ENCODE measurements at regions not wholly inside any gene's neighbourhood (a gene's known extent, or its start where the extent isn't known, plus 50 kb on each side); places are given as distances from the start of the nearest gene placed in this dataset.
"Not testable (repeated sequence)": the region's sequence is repeated elsewhere in the genome, so short reads cannot be mapped to it uniquely, and the experiment has no call there.

DNA sequence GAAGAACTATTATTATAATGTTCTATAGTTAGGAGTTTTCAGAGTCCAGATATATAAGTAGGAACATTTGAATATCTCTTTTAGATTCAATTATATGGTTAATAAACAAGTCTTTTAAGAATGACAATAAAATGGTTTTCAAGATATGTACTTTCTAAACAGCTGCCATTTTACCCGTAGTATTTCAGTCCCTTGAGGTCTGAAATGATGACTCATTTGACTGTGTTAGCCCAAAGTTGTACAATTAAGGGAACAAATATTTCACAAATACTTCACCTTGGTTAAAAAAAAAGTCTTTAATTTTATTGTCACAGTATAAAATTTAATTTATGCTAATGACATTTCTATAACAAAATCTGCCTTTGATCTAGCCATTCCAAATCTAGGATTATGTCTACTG lies 91.6 kb upstream of the TANK start:
- DNase-seq (ENCODE audit: low read depth in 1 of 2, low spot score in 1 of 2): no peak
- in situ Hi-C loops (cut with HindIII; ENCODE audit: low pct_unique_long_range_greater_than_20kb, low sequenced_read_pairs): no loop called here
- no peak for TF ChIP-seq JUND (IDR thresholded peaks at IDR 0.05; ENCODE audit: low read depth)

DNA sequence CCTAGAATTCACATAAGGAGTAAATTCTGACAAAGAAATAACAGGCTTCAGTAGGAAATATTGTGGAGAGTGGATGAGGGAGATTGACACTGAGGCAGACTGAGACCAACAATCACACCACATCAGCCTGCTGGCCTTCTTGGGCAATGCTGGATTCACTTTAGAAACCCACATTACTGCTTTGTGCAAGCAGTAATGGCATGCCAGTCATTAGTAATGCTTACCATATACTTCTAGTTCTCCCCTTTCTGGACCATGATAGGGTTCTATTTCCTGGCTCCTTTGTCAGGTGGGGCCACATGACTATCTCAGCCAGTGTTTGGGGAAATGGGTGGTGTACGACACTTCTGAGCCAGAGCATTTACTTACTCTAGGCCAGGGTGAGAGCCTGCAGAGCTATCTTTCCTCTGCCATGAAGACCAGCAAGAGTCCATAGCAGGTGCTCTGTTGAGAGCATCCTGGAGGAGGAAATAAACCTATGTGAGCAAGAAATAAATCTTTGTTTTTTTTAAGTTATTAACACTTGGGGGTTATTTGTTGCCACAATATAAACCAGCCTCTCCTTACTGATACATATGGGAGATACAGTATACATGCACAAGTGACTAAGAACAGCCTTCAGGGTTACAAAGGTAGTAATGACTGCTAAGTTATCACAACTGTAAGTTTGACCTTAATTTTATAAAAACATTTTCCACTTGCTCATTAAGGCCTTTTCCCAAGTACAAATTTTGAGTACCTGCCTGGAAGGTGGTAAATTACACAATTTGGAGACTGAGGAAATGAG lies 89.3 kb upstream of the TANK start:
- in situ Hi-C loops (cut with HindIII; ENCODE audit: low pct_unique_long_range_greater_than_20kb, low sequenced_read_pairs): no loop called here
- TF ChIP-seq JUND (IDR thresholded peaks at IDR 0.05; ENCODE audit: low read depth): no peak
- DNase-seq (ENCODE audit: low read depth in 1 of 2, low spot score in 1 of 2): no peak

DNA sequence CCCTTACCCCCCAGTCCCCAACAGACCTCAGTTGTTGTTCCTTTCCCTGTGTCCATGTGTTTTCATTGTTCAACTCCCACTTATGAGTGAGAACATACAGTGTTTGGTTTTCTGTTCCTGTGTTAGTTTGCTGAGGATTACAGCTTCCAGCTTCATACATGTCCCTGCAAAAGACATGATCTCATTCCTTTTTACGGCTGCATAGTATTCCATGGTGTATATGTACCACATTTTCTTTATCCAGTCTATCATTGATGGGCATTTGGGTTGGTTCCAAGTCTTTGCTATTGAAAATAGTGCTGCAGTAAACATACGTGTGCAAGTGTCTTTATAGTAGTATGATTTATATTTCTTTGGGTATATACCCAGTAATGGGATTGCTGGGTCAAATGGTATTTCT lies 87.8 kb upstream of the TANK start:
- DNase-seq (ENCODE audit: low read depth in 1 of 2, low spot score in 1 of 2); in situ Hi-C loops (cut with HindIII; ENCODE audit: low pct_unique_long_range_greater_than_20kb, low sequenced_read_pairs): not testable (repeated sequence)

DNA sequence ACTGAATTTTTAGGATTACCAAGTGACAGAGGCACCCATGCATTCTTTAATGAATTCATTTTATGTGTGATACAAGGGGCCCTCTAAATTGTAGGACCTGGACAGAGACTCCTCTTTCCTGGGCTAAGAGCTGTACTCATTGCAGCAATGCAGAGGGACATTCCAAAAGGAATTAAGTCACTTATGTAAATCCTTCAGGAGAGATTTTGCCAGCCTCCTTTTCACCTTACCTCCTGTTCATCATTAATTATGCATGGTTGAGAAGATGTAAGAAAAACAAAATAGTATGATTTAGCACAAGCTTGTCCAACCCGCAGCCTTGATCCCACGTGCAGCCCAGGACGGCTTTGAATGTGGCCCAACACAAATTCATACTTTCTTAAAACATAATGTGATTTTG lies 84.5 kb upstream of the TANK start:
- no peak for DNase-seq (ENCODE audit: low read depth in 1 of 2, low spot score in 1 of 2)
- in situ Hi-C loops (cut with HindIII; ENCODE audit: low pct_unique_long_range_greater_than_20kb, low sequenced_read_pairs): no loop called here
- no peak for TF ChIP-seq JUND (IDR thresholded peaks at IDR 0.05; ENCODE audit: low read depth)

DNA sequence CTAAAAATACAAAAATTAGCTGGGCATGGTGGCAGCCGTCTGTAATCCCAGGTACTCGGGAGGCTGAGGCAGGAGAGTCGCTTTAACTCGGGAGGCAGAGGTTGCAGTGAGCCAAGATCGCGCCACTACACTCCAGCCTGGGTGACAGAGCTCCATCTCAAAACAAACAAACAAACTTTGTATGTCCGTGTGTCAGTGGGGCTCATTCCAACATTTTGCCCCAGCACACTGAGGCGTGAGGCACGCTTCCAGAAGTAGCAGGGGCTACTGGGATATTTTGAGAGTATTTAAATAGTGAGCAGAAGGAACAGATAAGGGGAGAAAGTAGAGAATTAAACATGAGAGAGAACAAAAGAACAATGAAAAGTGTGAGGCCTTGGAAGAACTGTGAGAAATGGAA lies 83.3 kb upstream of the TANK start:
- in situ Hi-C loops (cut with HindIII; ENCODE audit: low pct_unique_long_range_greater_than_20kb, low sequenced_read_pairs): no loop called here
- no peak for DNase-seq (ENCODE audit: low read depth in 1 of 2, low spot score in 1 of 2)
- TF ChIP-seq JUND (IDR thresholded peaks at IDR 0.05; ENCODE audit: low read depth): no peak

DNA sequence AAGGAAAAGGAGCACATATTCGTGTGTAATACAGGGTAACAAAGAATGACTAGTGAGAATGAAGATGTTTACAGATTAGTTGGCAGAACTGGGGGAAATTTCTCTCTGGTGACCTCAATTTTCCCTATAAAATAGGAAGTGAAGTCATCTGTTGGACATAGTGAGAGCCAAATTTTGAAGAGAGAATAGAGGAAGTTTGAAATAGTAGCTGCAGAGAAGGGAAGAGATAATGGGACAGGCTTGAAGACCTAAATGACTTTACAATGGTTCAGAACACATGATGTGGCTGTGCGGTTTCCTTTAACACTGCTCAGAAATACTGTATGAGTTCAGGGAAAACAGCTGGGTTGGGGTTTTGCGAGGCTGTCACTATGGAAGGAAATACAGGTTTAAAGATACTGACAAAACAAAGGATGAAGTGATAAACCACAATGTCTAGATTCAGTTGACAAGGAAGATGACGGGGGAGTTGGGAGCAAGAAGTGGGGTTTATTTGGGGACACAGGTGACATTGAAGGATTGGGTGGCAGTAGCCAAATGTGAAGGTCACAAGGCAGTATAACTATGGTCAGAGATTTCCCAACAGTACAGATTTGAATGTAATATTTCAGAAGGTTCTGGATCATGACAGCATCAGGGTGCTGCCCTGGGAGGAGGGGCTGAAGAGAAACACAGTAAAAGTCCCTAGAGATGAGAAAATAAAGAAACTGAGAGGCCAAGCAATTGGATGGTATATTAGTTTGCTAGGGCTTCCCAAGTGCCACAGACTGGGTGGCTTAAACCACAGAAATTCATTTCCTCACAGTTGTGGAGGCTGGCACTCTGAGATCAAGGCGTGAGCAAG lies 82.6 kb upstream of the TANK start:
- no peak for DNase-seq (ENCODE audit: low read depth in 1 of 2, low spot score in 1 of 2)
- TF ChIP-seq JUND (IDR thresholded peaks at IDR 0.05; ENCODE audit: low read depth): no peak
- in situ Hi-C loops (cut with HindIII; ENCODE audit: low pct_unique_long_range_greater_than_20kb, low sequenced_read_pairs): no loop called here

DNA sequence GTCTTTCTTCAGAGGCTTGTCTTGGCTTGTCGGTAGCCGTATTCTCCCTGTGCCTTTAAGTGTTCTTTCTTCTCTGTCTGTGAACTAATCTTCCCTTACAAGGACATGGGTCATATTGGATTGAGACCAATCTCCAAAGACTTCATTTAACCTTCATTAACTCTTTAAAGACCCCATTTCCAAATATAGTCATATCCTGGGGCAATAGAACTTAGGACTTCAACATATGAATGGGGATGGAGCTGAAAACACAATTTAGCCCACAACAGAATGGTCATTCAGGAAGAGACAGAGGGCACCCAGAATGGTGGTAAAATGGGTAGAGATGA lies 82.1 kb upstream of the TANK start:
- in situ Hi-C loops (cut with HindIII; ENCODE audit: low pct_unique_long_range_greater_than_20kb, low sequenced_read_pairs): no loop called here
- TF ChIP-seq JUND (IDR thresholded peaks at IDR 0.05; ENCODE audit: low read depth): no peak
- DNase-seq (ENCODE audit: low read depth in 1 of 2, low spot score in 1 of 2): no peak

DNA sequence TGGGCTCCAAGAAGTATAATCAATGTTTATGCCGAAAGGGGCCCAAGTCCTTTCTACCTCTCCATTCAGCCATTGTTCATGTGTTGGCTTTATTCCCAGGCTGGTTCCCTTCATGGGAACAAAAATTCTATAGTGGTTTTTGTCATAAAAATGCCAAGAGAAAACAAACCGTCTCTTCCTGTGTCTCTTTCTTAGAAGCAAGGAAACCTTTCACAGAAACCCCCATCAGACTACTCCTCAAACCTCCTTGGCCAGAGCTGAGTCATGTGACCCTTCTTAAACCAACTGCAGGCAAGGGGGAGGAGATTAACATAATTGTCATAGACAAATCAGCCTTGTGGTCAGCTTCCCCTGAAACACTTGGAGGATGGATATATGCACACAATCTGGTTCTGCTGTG lies 75.1 kb upstream of the TANK start:
- no peak for DNase-seq (ENCODE audit: low read depth in 1 of 2, low spot score in 1 of 2)
- TF ChIP-seq JUND (IDR thresholded peaks at IDR 0.05; ENCODE audit: low read depth): no peak
- in situ Hi-C loops (cut with HindIII; ENCODE audit: low pct_unique_long_range_greater_than_20kb, low sequenced_read_pairs): no loop called here

DNA sequence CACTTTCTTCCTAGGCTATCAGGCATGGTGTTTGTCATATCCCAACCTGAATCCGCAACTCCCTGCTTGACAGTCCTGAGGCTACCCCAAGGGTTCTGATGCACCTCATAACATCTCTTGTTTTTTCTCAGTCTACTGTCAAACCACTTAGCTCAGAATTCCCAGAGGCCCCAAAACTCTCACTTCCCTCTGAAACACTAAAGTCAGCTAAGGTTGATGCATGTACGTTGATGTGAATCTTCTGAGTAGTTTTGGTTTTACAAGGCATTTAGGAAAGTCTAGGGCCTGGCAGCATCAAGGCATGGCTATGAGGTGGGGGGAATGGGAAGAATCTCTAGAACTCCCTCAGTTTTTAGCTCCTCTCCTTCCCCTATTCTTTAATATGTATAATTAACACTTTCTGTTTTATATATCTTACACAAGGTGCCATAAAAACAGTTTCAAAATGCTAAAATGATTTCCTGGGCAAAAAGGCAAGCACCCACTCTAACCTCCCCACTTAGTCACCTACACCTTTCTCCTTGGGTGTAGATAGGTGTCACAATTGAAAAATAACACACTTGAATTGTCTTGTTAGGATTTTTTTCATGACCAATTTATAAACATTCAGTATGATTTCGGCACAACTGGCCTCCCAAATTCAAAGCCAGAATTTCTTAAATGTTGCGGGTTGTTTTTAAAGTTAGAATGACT lies 71.4 kb upstream of the TANK start:
- in situ Hi-C loops (cut with HindIII; ENCODE audit: low pct_unique_long_range_greater_than_20kb, low sequenced_read_pairs): no loop called here
- no peak for DNase-seq (ENCODE audit: low read depth in 1 of 2, low spot score in 1 of 2)
- no peak for TF ChIP-seq JUND (IDR thresholded peaks at IDR 0.05; ENCODE audit: low read depth)

DNA sequence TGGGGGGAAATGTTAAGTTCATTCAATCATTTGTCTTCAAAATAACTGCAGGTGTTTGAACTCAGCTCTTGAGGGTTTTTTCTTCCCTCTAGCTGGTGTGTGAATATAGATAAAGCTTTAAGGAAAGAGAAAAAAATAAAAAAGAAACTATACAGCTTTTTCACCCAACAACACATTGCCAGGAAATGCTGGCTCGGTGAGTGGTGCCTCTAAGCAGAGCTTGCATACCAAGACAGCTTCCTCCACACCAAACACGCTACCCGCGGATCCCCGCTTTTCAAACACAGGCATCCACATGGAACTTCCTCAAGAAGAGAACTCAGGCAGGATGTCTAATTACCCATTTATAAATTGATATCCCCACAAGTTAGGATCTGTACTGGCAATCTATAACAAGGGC lies 69.8 kb upstream of the TANK start:
- in situ Hi-C loops (cut with HindIII; ENCODE audit: low pct_unique_long_range_greater_than_20kb, low sequenced_read_pairs): no loop called here
- no peak for TF ChIP-seq JUND (IDR thresholded peaks at IDR 0.05; ENCODE audit: low read depth)
- no peak for DNase-seq (ENCODE audit: low read depth in 1 of 2, low spot score in 1 of 2)

DNA sequence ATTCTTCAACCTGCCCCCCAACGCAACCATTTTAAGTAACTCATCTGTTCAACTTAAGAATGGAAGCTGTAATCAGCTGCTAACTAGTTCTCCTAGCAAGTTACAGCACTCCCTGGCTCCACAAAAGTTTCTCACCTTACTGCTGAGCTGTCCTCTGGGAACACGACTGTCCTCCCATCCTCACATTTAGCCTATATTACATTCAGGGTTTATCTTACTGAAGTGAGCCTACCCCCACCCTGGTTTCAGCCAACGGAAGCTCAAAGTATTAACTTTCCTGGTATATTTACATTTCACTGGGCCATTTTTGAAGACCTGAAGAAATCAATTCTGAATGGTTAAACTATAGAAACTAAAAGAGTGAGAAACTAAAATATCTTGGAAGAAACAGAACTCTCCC lies 64.9 kb upstream of the TANK start:
- in situ Hi-C loops (cut with HindIII; ENCODE audit: low pct_unique_long_range_greater_than_20kb, low sequenced_read_pairs): no loop called here
- DNase-seq (ENCODE audit: low read depth in 1 of 2, low spot score in 1 of 2): no peak
- no peak for TF ChIP-seq JUND (IDR thresholded peaks at IDR 0.05; ENCODE audit: low read depth)

DNA sequence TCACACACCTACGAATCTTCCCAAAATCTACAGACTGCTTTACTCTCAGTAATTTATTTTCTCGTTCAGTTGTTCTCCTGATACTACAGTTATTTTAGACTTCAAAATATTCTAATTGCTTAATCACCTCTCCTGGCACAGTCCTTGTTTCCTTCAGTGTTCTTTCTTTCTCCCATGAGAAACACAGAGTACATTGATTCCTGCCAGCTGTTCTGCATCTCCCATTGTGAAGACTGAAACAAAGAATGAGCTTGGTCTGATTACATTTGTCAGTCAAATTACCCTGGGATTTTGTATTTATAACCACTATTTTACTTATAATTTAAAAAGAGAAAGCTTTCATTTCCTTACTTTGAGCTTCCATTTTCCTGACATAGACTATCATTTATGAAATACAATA lies 63.9 kb upstream of the TANK start:
- no peak for DNase-seq (ENCODE audit: low read depth in 1 of 2, low spot score in 1 of 2)
- no peak for TF ChIP-seq JUND (IDR thresholded peaks at IDR 0.05; ENCODE audit: low read depth)
- in situ Hi-C loops (cut with HindIII; ENCODE audit: low pct_unique_long_range_greater_than_20kb, low sequenced_read_pairs): no loop called here

DNA sequence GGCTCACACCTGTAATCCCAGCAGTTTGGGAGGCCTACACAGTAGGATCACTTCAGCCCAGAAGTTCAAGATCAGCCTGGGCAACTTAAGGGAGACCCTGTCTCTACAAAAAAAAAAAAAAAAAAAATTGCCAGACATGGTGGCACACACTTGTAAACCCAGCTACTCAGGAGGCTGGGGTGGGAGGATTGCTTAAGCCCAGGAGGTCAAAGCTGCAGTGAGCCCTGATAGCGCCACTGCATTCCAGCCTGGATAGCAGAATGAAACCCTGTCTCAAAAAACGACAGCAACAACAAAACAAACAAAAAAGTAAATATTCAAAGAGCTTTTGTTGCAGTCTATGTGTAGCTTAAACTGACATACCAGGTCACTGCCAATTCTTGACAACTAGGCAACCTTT lies 63.1 kb upstream of the TANK start:
- in situ Hi-C loops (cut with HindIII; ENCODE audit: low pct_unique_long_range_greater_than_20kb, low sequenced_read_pairs): no loop called here
- no peak for TF ChIP-seq JUND (IDR thresholded peaks at IDR 0.05; ENCODE audit: low read depth)

More for the DNA sequence above, 63.1 kb upstream of the TANK start:
- no peak for DNase-seq (ENCODE audit: low read depth in 1 of 2, low spot score in 1 of 2)

Measured in T47D (cell line).